HEK293 (cell line): ENCODE measurements at regions not wholly inside any gene's neighbourhood (a gene's known extent, or its start where the extent isn't known, plus 50 kb on each side); places are given as distances from the start of the nearest gene placed in this dataset.

Experiments used
- BCL6B ChIP-seq: fragments of 450-650 bp; formaldehyde crosslinking; IDR thresholded peaks from 2 replicates; pipeline ENCODE4 v1.5.1; 2017; ENCODE audit warnings: missing biosample characterization, missing genetic modification characterization
- CTCF ChIP-seq: fragments of 450-650 bp; formaldehyde crosslinking; IDR thresholded peaks from 2 replicates; pipeline ENCODE4 v1.5.1; 2016; ENCODE audit warnings: missing biosample characterization, missing genetic modification characterization
- EGR2 ChIP-seq: fragments of 450-650 bp; formaldehyde crosslinking; IDR thresholded peaks from 2 replicates; pipeline ENCODE4 v1.5.1; 2016; ENCODE audit warnings: low read depth, missing biosample characterization, missing genetic modification characterization
- KLF1 ChIP-seq: fragments of 450-650 bp; formaldehyde crosslinking; IDR thresholded peaks from 2 replicates; pipeline ENCODE4 v1.5.1; 2016; ENCODE audit warnings: missing biosample characterization, missing genetic modification characterization
- PBX3 ChIP-seq: sonication (generic); formaldehyde crosslinking; IDR thresholded peaks from 2 replicates; pipeline ENCODE4 v1.8.1; 2022; ENCODE audit warnings: mild to moderate bottlenecking, moderate library complexity, missing genetic modification reagents
- ZBTB8A ChIP-seq: fragments of 450-650 bp; formaldehyde crosslinking; IDR thresholded peaks from 2 replicates; pipeline ENCODE4 v1.5.1; 2016; ENCODE audit warnings: missing biosample characterization, missing genetic modification characterization
- ZNF138 ChIP-seq: fragments of 450-650 bp; formaldehyde crosslinking; IDR thresholded peaks from 2 replicates; pipeline ENCODE4 v1.5.1; 2016; ENCODE audit warnings: missing biosample characterization, missing genetic modification characterization, borderline replicate concordance
- ZNF202 ChIP-seq: fragments of 450-650 bp; formaldehyde crosslinking; IDR thresholded peaks from 2 replicates; pipeline ENCODE4 v1.5.1; 2016; ENCODE audit warnings: missing biosample characterization, missing genetic modification characterization, borderline replicate concordance
- ZNF211 ChIP-seq: fragments of 450-650 bp; formaldehyde crosslinking; IDR thresholded peaks from 2 replicates; pipeline ENCODE4 v1.5.1; 2016; ENCODE audit warnings: low read depth, missing biosample characterization, missing genetic modification characterization
- ZNF350 ChIP-seq: fragments of 450-650 bp; formaldehyde crosslinking; IDR thresholded peaks from 2 replicates; pipeline ENCODE4 v1.5.0; 2017; ENCODE audit warnings: missing biosample characterization, mild to moderate bottlenecking, missing genetic modification characterization
- ZNF639 ChIP-seq: fragments of 450-650 bp; formaldehyde crosslinking; IDR thresholded peaks from 2 replicates; pipeline ENCODE4 v1.5.1; 2016; ENCODE audit warnings: missing biosample characterization, missing genetic modification characterization
- ZNF747 ChIP-seq: fragments of 450-650 bp; formaldehyde crosslinking; IDR thresholded peaks from 2 replicates; pipeline ENCODE4 v1.5.1; 2016; ENCODE audit warnings: missing biosample characterization, missing genetic modification characterization

GRCh38 chr2:138309760-138310159 is 191.8 kb upstream of the SPOPL start:
- TF ChIP-seq CTCF (tag by site-specific recombination): no peak
- no peak for TF ChIP-seq ZNF639 (tag by site-specific recombination)
- TF ChIP-seq ZNF350: no peak
- TF ChIP-seq ZNF138 (tag by site-specific recombination): no peak
- TF ChIP-seq KLF1: no peak
- TF ChIP-seq ZNF202 (tag by site-specific recombination): no peak
- no peak for TF ChIP-seq ZNF747 (tag by site-specific recombination)
- no peak for TF ChIP-seq BCL6B
- TF ChIP-seq ZBTB8A (tag by site-specific recombination): no peak
- TF ChIP-seq ZNF211 (tag by site-specific recombination): no peak
- TF ChIP-seq PBX3 (CRISPR knock-in tag): no peak
- TF ChIP-seq EGR2: no peak
